Brain microvascular endothelial cell (primary cell): ENCODE measurements at regions not wholly inside any gene's neighbourhood (a gene's known extent, or its start where the extent isn't known, plus 50 kb on each side); places are given as distances from the start of the nearest gene placed in this dataset.

Source experiments
- DNase-seq: peaks from one replicate; pipeline ENCODE4 v3.0.0-alpha.2; 2020
- H3K27ac ChIP-seq: fragments of 250-450 bp; sonication (Bioruptor Pico); 2 replicates; pipeline ENCODE4 v1.5.1; 2020; ENCODE audit warnings: mild to moderate bottlenecking, moderate library complexity
- H3K27me3 ChIP-seq: fragments of 250-450 bp; sonication (Bioruptor Pico); replicated peaks from 2 replicates; pipeline ENCODE4 v1.5.1; 2020; ENCODE audit warnings: mild to moderate bottlenecking
- H3K36me3 ChIP-seq: fragments of 250-450 bp; sonication (Bioruptor Pico); replicated peaks from 2 replicates; pipeline ENCODE4 v1.5.1; 2020; ENCODE audit warnings: mild to moderate bottlenecking
- H3K4me3 ChIP-seq: 2 replicates; pipeline ENCODE4 v1.5.1; 2011; ENCODE audit warnings: low read depth, mild to moderate bottlenecking, control low read depth, low read length, moderate library complexity
- CTCF ChIP-seq: IDR thresholded peaks from 2 replicates; pipeline ENCODE4 v1.5.1; 2011; ENCODE audit warnings: low read depth, mild to moderate bottlenecking, moderate library complexity, low read length, control low read depth, inconsistent platforms; ENCODE audit errors: missing control alignments
- in situ Hi-C: cut with HindIII; loops from 2 replicates; pipeline ENCODE4 v1.10.0; 2017; ENCODE audit warnings: low sequenced_read_pairs, low pct_ligation_motif_present

- no peaks in the 10 kb centered on the region for H3K27me3 ChIP-seq
- no peak overlapping the region for H3K27ac ChIP-seq
- H3K4me3 ChIP-seq, result no peak overlapping the region
- H3K36me3 ChIP-seq, result no peaks in the 10 kb centered on the region
- in situ Hi-C loops, result loop anchor here (25.0 kb wide), 1 partner anchor 465 kb away; no protein-coding TSS in a partner anchor
- DNase-seq, result no peak
- no peak for TF ChIP-seq CTCF
Observed at GRCh38 chr2:136376798-136377211, 258.9 kb upstream of the CXCR4 start.

GRCh38 chr2:136376211-136376610 lies 258.3 kb upstream of the CXCR4 start:
- Histone ChIP-seq H3K27ac (no peak overlapping the region), H3K4me3 (no peak overlapping the region), H3K36me3 (no peaks in the 10 kb centered on the region), H3K27me3 (no peaks in the 10 kb centered on the region)
- DNase-seq, result no peak
- no peak for TF ChIP-seq CTCF
- in situ Hi-C loops, result loop anchor here (25.0 kb wide), 1 partner anchor 464 kb away; no protein-coding TSS in a partner anchor

GRCh38 chr2:136375017-136375901 lies 257.3 kb upstream of the CXCR4 start:
- no peak for TF ChIP-seq CTCF
- Histone ChIP-seq H3K4me3 (no peak overlapping the region), H3K27me3 (no peaks in the 10 kb centered on the region), H3K36me3 (no peaks in the 10 kb centered on the region), H3K27ac (no peak overlapping the region)
- no peak for DNase-seq
- in situ Hi-C loops, result loop anchor here (25.0 kb wide), 1 partner anchor 463 kb away; no protein-coding TSS in a partner anchor

- no peak overlapping the region for H3K4me3 ChIP-seq
- DNase-seq, result no peak
- H3K27me3 ChIP-seq, result no peaks in the 10 kb centered on the region
- no peak for TF ChIP-seq CTCF
- in situ Hi-C loops, result no loop called here
- no peak overlapping the region for H3K27ac ChIP-seq
- H3K36me3 ChIP-seq, result no peaks in the 10 kb centered on the region
Observed at GRCh38 chr2:136373841-136374240, 255.9 kb upstream of the CXCR4 start.

GRCh38 chr2:136373029-136373428 lies 255.1 kb upstream of the CXCR4 start:
- Histone ChIP-seq H3K27ac (no peak overlapping the region), H3K36me3 (no peaks in the 10 kb centered on the region), H3K27me3 (no peaks in the 10 kb centered on the region), H3K4me3 (no peak overlapping the region)
- in situ Hi-C loops, result no loop called here
- DNase-seq, result no peak
- TF ChIP-seq CTCF, result no peak
